Stimulated activated CD4-positive, alpha-beta T cell treated with anti-CD3 and anti-CD28 coated beads, Interleukin-4, amount 100 ng/mL, for 1 hour (primary cell): ENCODE measurements at regions not wholly inside any gene's neighbourhood (a gene's known extent, or its start where the extent isn't known, plus 50 kb on each side); places are given as distances from the start of the nearest gene placed in this dataset.

Experiments
- DNase-seq: peaks from one replicate; pipeline ENCODE4 v3.0.0-alpha.2; 2020

DNA sequence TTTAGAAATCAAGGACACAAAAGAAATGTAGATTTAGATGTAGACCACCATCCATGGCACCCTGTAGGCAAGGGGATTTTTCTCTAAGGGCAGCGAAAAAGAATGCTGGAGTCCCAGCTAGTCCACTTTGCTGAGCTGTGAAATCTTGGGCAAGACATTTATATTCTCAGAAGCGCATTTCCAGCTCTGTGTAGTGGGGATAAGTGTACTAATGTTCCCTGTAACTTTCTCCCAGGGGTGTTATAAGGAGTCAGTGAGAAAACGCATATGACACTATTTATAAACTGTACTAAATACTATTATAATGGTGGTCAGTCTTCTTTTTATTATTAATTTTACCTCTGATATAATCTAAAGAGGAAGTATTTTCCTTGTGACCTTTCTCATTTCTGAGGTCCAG, 133.4 kb upstream of the FRMD6 start:
- DNase-seq, result no peak

GRCh38 chr14:51518711-51519110, 133.0 kb upstream of the FRMD6 start:
- DNase-seq, result no peak

- no peak for DNase-seq
These were observed 131.6 kb upstream of the FRMD6 start for GRCh38 chr14:51520087-51520486.

GRCh38 chr14:51521764-51522163, 129.9 kb upstream of the FRMD6 start:
- DNase-seq, result no peak

GRCh38 chr14:51523243-51523642, 128.5 kb upstream of the FRMD6 start:
- no peak for DNase-seq

DNA sequence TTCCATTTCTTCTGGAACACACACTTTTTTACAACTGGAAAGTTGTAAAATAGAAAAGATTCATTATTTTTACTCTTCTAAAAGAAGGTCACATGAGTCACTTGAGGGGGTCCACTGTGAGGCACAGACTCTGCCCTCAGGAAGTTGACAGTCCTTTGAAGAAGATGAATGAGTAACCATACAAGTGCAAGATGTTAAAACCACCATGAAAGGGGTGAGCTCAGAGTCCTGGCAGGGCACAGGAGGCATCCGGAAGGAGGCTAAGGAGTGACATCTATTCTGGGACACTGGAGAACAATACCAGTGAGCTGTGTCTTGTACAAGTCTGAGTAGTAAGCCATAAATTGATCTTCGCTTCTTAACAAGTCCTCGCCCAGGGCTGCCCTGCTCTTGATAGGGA, 126.0 kb upstream of the FRMD6 start:
- DNase-seq, result no peak

GRCh38 chr14:51527073-51527472, 124.6 kb upstream of the FRMD6 start:
- DNase-seq, result no peak

DNA sequence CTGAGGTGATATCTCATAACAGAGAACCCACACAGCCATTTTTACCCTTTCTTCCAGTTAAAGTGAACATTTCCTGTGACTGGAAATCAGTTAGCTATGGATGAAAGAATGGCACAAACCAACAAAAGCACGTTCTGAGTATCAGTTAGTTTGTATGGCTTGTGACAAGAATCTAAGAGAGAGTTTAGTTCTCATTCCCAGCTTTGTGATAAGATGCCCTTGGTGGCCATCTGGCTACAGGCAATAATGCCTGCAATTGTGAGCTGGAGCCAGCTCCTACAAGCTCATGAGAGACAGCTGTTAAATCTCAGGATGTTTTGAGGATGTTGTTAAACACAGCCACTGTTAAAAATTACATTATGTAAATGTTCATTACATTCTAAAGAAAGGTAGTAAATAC, 122.0 kb upstream of the FRMD6 start:
- DNase-seq, result no peak

GRCh38 chr14:51533160-51533559, 118.5 kb upstream of the FRMD6 start:
- no peak for DNase-seq

- DNase-seq, result no peak
These were observed 117.7 kb upstream of the FRMD6 start for GRCh38 chr14:51533872-51534553.

- DNase-seq, result no peak
These were observed 117.1 kb upstream of the FRMD6 start for GRCh38 chr14:51534610-51535011.

- DNase-seq, result no peak
These were observed 116.2 kb upstream of the FRMD6 start for GRCh38 chr14:51535443-51536044.

DNA sequence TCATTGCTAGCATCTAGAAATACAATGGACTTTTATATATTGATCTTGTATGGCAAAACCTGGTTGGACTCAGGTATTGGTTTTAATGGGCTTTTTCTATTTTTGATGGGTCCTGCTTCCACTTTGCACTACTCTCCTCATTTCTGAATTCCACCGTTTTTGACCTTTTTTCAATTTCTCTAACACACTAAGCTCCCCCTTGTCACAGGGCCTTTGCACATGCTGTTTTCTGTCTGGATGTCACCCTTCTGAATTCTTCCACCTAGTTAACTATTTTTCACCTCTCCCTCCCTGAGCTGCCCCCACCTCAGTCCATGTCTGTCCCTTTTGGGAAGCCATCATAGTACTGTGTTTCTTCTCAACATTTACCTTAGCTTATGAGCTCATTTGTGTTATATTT, 112.7 kb upstream of the FRMD6 start:
- DNase-seq, result no peak

- DNase-seq, result no peak
These were observed 112.1 kb upstream of the FRMD6 start for GRCh38 chr14:51539571-51540037.

- no peak for DNase-seq
These were observed 111.3 kb upstream of the FRMD6 start for GRCh38 chr14:51540364-51540763.

DNA sequence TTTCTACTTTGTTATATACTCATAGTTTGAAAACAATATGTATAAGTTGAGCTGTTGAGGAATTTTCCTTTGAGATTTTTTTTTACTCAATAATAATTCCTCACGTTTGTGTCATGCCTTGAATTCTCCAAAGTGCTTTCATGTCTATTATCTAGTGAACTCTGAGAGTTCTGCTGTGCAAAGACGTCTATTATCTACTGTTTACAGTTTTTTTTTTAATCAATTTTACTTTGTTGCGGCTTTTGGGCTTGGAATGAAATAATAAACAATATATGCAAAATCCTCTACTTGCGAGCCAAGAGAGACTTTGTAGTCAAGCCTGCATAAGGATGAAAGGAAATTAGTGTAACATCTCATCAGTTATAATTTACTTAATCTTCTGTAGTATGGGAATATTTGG, 107.2 kb upstream of the FRMD6 start:
- no peak for DNase-seq

GRCh38 chr14:51544901-51545300, 106.8 kb upstream of the FRMD6 start:
- DNase-seq, result no peak

- DNase-seq, result no peak
These were observed 106.3 kb upstream of the FRMD6 start for GRCh38 chr14:51545396-51545795.

GRCh38 chr14:51546099-51546498, 105.6 kb upstream of the FRMD6 start:
- DNase-seq, result no peak

DNA sequence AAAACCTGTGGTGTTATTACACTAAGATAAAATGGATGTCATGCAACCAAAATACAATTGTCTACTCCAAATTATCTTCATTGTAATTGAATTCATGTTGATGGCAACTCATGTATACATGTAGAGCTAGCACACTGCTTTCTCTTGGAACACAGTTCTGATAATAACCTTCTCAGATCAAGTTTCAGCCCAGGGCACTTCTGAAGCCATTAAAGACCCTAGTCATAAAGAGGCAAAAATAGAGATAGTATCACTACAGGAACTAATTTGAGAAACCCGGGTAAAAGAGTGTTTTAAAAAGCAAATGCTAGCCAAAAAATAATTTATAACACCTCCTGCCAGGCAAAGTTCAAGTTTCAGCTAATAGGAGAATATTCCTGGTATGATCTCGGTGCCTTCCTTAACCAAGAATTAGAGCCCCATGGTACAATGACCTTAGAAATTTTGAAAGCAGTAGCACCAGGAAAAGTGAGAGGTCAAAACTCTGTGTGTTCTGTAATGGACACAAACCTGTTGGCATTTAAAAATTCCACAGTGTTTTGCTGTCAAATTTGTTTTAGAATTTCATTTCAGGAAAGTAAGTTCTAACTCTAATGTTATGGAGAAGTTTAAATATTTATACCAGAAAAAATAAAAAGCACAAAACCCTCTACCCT, 105.0 kb upstream of the FRMD6 start:
- no peak for DNase-seq

GRCh38 chr14:51547260-51547659, 104.5 kb upstream of the FRMD6 start:
- no peak for DNase-seq

DNA sequence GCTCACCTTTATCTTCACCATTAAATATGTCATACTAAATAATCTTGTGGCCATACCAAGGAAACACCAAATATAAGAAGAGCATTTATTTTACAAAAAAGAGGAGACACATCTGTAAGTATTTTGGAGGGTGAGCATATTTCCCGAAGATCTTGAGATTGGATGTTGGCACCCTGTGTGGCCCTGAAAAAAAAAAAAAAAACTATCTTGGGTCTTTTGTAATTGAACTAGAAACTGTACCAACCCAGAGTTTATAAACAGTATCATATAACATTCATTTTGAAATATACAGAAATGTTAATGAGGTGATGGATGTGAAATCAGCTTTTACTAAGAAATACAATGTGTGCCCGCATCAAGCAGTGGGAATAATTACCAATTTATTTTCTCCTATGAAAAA, 104.0 kb upstream of the FRMD6 start:
- DNase-seq, result no peak

DNA sequence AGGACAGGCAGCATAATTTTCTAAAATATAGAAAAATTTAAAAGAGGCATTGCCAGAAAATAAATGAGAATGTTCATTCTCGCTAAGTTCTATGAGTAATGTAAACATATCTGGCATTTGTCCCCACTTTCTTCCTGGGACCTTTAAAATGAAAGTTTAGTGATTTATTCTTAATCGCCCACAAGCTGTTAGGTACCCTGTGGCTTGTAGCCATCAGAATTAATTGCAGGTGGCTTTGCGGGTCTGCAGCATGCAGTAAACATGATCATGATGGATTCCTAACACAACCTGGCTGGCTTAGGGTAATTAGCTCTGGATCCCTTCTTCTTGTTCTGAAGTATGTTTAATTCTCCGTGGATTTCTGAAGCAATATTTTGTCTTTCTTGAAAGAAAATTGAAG, 103.5 kb upstream of the FRMD6 start:
- DNase-seq, result no peak

DNA sequence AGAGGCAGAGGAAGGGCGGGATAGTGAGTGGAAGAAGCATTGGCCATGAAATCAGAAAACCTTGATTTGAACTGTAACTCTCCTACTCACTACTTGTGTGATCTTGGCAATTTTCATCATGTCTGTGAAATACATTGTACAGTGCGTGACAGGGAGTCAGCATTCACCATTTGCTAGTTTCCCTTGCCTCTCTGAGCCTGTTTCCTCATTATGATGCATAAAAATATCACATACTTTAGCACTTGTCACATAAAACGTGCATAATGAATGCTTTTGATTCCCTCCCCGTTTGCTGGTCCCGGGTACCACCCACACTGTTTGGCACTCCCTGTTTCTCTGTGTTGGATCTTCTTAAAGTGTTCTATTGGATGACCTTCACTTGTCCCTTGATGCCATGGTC, 101.1 kb upstream of the FRMD6 start:
- DNase-seq, result no peak

- DNase-seq, result no peak
These were observed 99.4 kb upstream of the FRMD6 start for GRCh38 chr14:51552275-51552674.
